KOPT-K1 (cell line): ENCODE measurements at regions not wholly inside any gene's neighbourhood (a gene's known extent, or its start where the extent isn't known, plus 50 kb on each side); places are given as distances from the start of the nearest gene placed in this dataset.
"Not testable (repeated sequence)": the region's sequence is repeated elsewhere in the genome, so short reads cannot be mapped to it uniquely, and the experiment has no call there.

ENCODE experiments used
- H3K27ac ChIP-seq: fragments of 200-600 bp; sonication (generic); 2 replicates; pipeline ENCODE4 v1.5.1; 2016; ENCODE audit warnings: antibody characterized with exemption, mild to moderate bottlenecking, low read depth, low read length; ENCODE audit not compliant: poor library complexity, severe bottlenecking
- H3K36me3 ChIP-seq: fragments of 200-600 bp; sonication (generic); 2 replicates; pipeline ENCODE4 v1.5.1; 2017; ENCODE audit warnings: antibody characterized with exemption, mild to moderate bottlenecking, low read length, moderate library complexity; ENCODE audit not compliant: insufficient read depth
- H3K9me3 ChIP-seq: fragments of 200-600 bp; sonication (generic); 2 replicates; pipeline ENCODE4 v1.5.1; 2017; ENCODE audit warnings: antibody characterized with exemption, low read length, mild to moderate bottlenecking; ENCODE audit not compliant: insufficient read depth, poor library complexity, severe bottlenecking

GRCh38 chr21:28325618-28326017 lies 667.1 kb downstream of the LTN1 start:
- peaks cover 6% of the 10 kb centered on the region for H3K9me3 ChIP-seq
- H3K27ac ChIP-seq, result no peak overlapping the region
- no peaks in the 10 kb centered on the region for H3K36me3 ChIP-seq

- no peak overlapping the region for H3K27ac ChIP-seq
- peaks cover 2% of the 10 kb centered on the region for H3K9me3 ChIP-seq
- no peaks in the 10 kb centered on the region for H3K36me3 ChIP-seq
Measured at GRCh38 chr21:28324690-28325089, 668.0 kb downstream of the LTN1 start.

- no peaks in the 10 kb centered on the region for H3K9me3 ChIP-seq
- no peak overlapping the region for H3K27ac ChIP-seq
- H3K36me3 ChIP-seq, result no peaks in the 10 kb centered on the region
Measured at GRCh38 chr21:28317177-28317950, 675.3 kb downstream of the LTN1 start.

GRCh38 chr21:28311411-28312190 lies 681.1 kb downstream of the LTN1 start:
- H3K27ac ChIP-seq, result no peak overlapping the region

GRCh38 chr21:28310711-28311110 lies 682.0 kb downstream of the LTN1 start:
- Histone ChIP-seq H3K36me3 (no peaks in the 10 kb centered on the region), H3K9me3 (no peaks in the 10 kb centered on the region), H3K27ac (no peak overlapping the region)

More at GRCh38 chr21:28311411-28312190, 681.1 kb downstream of the LTN1 start:
- no peaks in the 10 kb centered on the region for H3K36me3 ChIP-seq
- H3K9me3 ChIP-seq, result no peaks in the 10 kb centered on the region

- no peaks in the 10 kb centered on the region for H3K9me3 ChIP-seq
- no peaks in the 10 kb centered on the region for H3K36me3 ChIP-seq
- no peak overlapping the region for H3K27ac ChIP-seq
Measured at GRCh38 chr21:28310171-28310685, 682.4 kb downstream of the LTN1 start.

GRCh38 chr21:28309596-28309995 lies 683.1 kb downstream of the LTN1 start:
- Histone ChIP-seq H3K36me3 (no peaks in the 10 kb centered on the region), H3K9me3 (no peaks in the 10 kb centered on the region), H3K27ac (no peak overlapping the region)

- Histone ChIP-seq H3K9me3 (no peaks in the 10 kb centered on the region), H3K27ac (no peak overlapping the region), H3K36me3 (no peaks in the 10 kb centered on the region)
Measured at GRCh38 chr21:28308516-28308915, 684.2 kb downstream of the LTN1 start.

- no peak overlapping the region for H3K27ac ChIP-seq
- no peaks in the 10 kb centered on the region for H3K9me3 ChIP-seq
- H3K36me3 ChIP-seq, result no peaks in the 10 kb centered on the region
Measured at GRCh38 chr21:28299946-28300345, 692.7 kb downstream of the LTN1 start.

GRCh38 chr21:28298251-28298672 lies 694.4 kb downstream of the LTN1 start:
- Histone ChIP-seq H3K27ac (no peak overlapping the region), H3K36me3 (no peaks in the 10 kb centered on the region), H3K9me3 (no peaks in the 10 kb centered on the region)

GRCh38 chr21:28294051-28294450 lies 698.6 kb downstream of the LTN1 start:
- Histone ChIP-seq H3K36me3 (no peaks in the 10 kb centered on the region), H3K27ac (no peak overlapping the region), H3K9me3 (no peaks in the 10 kb centered on the region)

- no peak overlapping the region for H3K27ac ChIP-seq
- no peaks in the 10 kb centered on the region for H3K36me3 ChIP-seq
- no peaks in the 10 kb centered on the region for H3K9me3 ChIP-seq
Measured at GRCh38 chr21:28283641-28284490, 708.8 kb downstream of the LTN1 start.

- H3K9me3 ChIP-seq, result no peaks in the 10 kb centered on the region
- H3K36me3 ChIP-seq, result no peaks in the 10 kb centered on the region
- no peak overlapping the region for H3K27ac ChIP-seq
Measured at GRCh38 chr21:28282833-28283232, 709.8 kb downstream of the LTN1 start.

- H3K9me3 ChIP-seq, H3K27ac ChIP-seq, H3K36me3 ChIP-seq: not testable (repeated sequence)
Measured at GRCh38 chr21:28281357-28281756, 711.3 kb downstream of the LTN1 start.

GRCh38 chr21:28280611-28281010 lies 712.1 kb downstream of the LTN1 start:
- H3K9me3 ChIP-seq, result no peaks in the 10 kb centered on the region
- H3K27ac ChIP-seq, result no peak overlapping the region
- H3K36me3 ChIP-seq, result no peaks in the 10 kb centered on the region
